ENCODE measurements at regions not wholly inside any gene's neighbourhood (a gene's known extent, or its start where the extent isn't known, plus 50 kb on each side); places are given as distances from the start of the nearest gene placed in this dataset.

- TF ChIP-seq POLR2AphosphoS5 (IDR thresholded peaks at IDR 0.05) (no peak), POLR2A (IDR thresholded peaks at IDR 0.05) (no peak)
Observed at GRCh38 chr5:89972901-89973300, 436.7 kb downstream of the CETN3 start.
